ENCODE measurements at regions not wholly inside any gene's neighbourhood (a gene's known extent, or its start where the extent isn't known, plus 50 kb on each side); places are given as distances from the start of the nearest gene placed in this dataset.
"Not testable (repeated sequence)": the region's sequence is repeated elsewhere in the genome, so short reads cannot be mapped to it uniquely, and the experiment has no call there.

GRCh38 chr5:168121138-168121494 lies 170.3 kb upstream of the WWC1 start:
- peak in 1 of 2 experiments; percentile 11 for DNase-seq

- no peak for DNase-seq
Observed at GRCh38 chr5:168123631-168124528, 167.6 kb upstream of the WWC1 start.

- DNase-seq: no peak
Observed at GRCh38 chr5:168125445-168126199, 165.8 kb upstream of the WWC1 start.

GRCh38 chr5:168126606-168127005 lies 164.8 kb upstream of the WWC1 start:
- DNase-seq: no peak

GRCh38 chr5:168128111-168128510 lies 163.3 kb upstream of the WWC1 start:
- DNase-seq: no peak

- DNase-seq: no peak
Observed at GRCh38 chr5:168128557-168128956, 162.9 kb upstream of the WWC1 start.

GRCh38 chr5:168131519-168131918 lies 159.9 kb upstream of the WWC1 start:
- no peak for DNase-seq

- DNase-seq: no peak
Observed at GRCh38 chr5:168132241-168132641, 159.2 kb upstream of the WWC1 start.

- no peak for DNase-seq
Observed at GRCh38 chr5:168135897-168136296, 155.5 kb upstream of the WWC1 start.

- DNase-seq: no peak
Observed at GRCh38 chr5:168136340-168136739, 155.1 kb upstream of the WWC1 start.

- no peak for DNase-seq
Observed at GRCh38 chr5:168137265-168137664, 154.2 kb upstream of the WWC1 start.

- DNase-seq: no peak
Observed at GRCh38 chr5:168140241-168140640, 151.2 kb upstream of the WWC1 start.

- DNase-seq: no peak
Observed at GRCh38 chr5:168142402-168142801, 149.0 kb upstream of the WWC1 start.

GRCh38 chr5:168143521-168143920 lies 147.9 kb upstream of the WWC1 start:
- not testable (repeated sequence) for DNase-seq

- DNase-seq: no peak
Observed at GRCh38 chr5:168147106-168147505, 144.3 kb upstream of the WWC1 start.

- DNase-seq: no peak
Observed at GRCh38 chr5:168147568-168148360, 143.7 kb upstream of the WWC1 start.

GRCh38 chr5:168151041-168151440 lies 140.4 kb upstream of the WWC1 start:
- no peak for DNase-seq

- no peak for DNase-seq
Observed at GRCh38 chr5:168152660-168153059, 138.8 kb upstream of the WWC1 start.

- DNase-seq: no peak
Observed at GRCh38 chr5:168153263-168153875, 138.1 kb upstream of the WWC1 start.

GRCh38 chr5:168153876-168154270 lies 137.6 kb upstream of the WWC1 start:
- DNase-seq: no peak

- no peak for DNase-seq
Observed at GRCh38 chr5:168155585-168155984, 135.9 kb upstream of the WWC1 start.

GRCh38 chr5:168156170-168156569 lies 135.3 kb upstream of the WWC1 start:
- no peak for DNase-seq

GRCh38 chr5:168157141-168157540 lies 134.3 kb upstream of the WWC1 start:
- no peak for DNase-seq
